ENCODE measurements at regions not wholly inside any gene's neighbourhood (a gene's known extent, or its start where the extent isn't known, plus 50 kb on each side); places are given as distances from the start of the nearest gene placed in this dataset.
"Not testable (repeated sequence)": the region's sequence is repeated elsewhere in the genome, so short reads cannot be mapped to it uniquely, and the experiment has no call there.

DNA sequence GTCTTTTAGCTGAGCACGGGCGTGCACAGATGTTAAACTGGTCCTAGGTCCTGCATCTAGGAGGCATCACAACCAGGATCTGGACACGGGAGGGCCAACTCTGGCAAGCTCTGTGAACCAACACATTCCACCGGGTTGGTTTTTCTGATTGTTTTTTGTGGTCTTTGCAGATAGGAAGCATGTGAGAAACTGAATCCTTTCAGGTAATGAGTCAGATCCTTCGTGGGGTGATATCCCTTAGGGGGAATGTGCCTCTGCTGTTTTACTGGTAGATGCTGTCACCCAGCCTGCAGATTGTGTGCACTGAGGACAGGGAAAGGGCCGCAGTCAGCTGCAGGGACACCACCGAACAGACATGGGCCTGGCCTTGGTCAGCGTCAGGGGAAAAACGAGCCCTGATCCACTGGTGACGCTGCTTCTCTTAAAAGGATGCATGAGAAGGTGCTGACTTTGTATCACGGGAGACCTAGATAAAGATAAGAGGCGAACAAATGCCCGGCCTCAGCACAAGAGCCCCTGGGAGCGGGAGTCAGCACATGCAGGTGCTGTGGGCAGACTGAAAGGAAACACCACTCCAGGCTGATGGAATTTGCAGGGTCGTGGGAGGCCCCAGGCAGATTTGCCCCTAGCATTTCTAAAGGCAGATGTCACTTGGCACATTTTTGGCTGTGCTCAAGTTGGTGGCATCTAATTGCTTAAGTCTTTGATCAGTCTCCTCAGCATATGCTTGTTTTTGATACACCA is 51.1 kb downstream of the DOP1B start:
- DNase-seq = no peak

DNA sequence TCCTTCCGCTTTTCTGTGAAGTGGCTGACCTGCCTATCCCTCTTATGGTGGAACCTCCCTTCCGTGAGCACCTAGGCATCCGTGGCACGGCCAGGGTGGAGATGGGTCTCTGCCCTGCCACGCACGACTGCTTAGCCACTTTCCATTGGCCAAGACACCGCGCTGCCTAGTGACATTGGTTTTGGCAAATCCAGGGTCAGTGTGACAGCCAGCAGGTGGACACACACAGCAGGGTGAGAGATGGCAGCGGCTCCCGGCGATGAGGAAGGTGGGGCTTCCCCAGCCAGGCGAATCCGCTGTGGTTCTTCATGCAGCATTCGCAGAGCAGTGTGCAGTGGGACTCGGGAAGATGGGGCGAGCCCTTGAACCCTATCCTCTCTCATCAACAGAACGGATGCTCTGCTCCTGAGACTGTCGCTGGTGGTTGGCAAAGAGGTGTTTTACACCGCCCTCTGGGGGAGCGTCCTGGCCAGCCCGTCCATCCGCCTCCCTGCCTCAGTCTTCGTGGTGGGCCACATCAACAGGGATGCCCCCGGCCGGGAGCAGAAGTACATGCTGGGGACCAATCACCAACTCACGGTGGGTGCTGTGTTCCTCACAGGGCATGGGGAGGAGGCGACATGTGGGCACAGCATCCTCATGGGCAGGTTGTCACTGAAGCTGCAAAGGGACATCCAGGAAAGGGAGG is 51.8 kb downstream of the DOP1B start:
- DNase-seq = peak; percentile 23 to 41

- peak in 1 of 2 experiments; percentile 72 for DNase-seq
These were observed 53.1 kb downstream of the DOP1B start for GRCh38 chr21:36209626-36210171.

GRCh38 chr21:36210779-36211659 is 54.4 kb downstream of the DOP1B start:
- DNase-seq = no peak

DNA sequence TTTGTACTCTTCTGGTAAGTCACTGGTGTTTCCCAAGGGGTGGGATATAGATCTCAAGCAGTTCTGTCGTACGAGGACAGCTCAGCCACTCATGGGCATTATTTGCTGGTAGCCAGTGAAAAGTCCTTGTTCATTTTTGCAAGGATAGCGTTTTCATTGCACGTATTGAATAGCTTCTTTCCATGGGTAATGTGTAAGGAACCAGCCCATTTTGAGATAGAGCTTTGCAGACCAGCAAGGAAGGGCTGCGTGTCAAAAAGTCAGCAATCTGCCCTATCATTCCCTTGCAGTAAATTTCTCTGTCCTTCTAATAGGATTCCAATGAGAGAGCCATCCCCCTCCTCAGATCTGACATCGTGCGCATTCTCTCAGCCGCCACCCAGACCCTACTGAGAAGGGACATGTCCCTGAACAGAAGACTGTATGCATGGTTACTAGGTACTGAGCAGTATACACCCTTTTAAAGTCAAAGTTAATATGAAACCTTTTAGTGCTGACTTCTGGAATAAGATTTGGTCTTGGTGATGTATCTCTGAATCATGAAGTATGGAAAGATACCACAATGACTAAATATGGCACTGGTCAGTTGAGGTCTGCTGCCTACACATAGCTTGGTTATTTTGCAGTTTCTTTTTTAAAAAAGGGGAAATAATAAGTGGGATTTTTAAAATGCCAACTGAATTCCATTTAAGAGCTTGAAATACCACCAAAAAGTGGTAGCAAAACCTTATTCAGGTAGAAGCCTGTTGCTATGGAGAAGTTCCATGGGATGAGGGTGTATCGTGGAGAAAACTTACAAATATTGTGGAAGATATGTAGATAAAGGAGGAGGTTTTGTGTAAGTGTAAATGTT is 55.3 kb downstream of the DOP1B start:
- DNase-seq = no peak

DNA sequence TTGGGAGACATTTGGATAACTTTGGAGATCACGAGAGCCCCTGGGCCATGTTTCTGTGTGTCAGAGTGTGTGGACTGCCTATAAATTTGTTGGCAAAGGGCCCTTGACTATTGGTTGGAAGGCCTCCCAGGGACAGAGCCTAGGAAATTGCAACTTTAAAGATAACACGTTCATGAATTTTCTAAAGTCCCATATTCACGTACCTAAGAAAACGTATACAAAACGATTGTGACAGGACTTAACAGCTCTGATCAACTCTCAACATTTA is 55.8 kb downstream of the DOP1B start:
- DNase-seq = no peak

GRCh38 chr21:36214561-36214960 is 57.9 kb downstream of the DOP1B start:
- no peak for DNase-seq

- DNase-seq = no peak
These were observed 61.1 kb downstream of the DOP1B start for GRCh38 chr21:36217743-36218142.

GRCh38 chr21:36218691-36219090 is 62.1 kb downstream of the DOP1B start:
- no peak for DNase-seq

- DNase-seq = no peak
These were observed 66.8 kb downstream of the DOP1B start for GRCh38 chr21:36223451-36223850.

DNA sequence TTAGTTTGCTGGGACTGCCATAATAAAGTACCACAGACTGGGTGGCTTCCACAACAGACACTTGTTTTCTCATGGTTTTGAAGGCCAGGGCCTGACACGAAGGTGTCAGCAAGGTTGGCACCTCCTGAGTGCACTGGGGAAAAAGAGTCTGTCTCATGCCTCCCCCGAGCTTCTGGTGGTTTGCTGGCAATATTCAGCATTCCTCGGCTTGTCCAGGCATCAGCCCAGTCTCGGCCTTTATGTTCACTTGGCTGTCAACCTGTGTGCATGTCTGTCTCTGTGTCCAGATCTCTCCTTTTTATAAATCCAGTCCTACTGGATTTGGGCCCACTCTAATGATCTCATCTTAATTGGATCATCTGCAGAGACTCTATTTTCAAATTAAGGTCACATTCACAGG is 72.6 kb downstream of the DOP1B start:
- no peak for DNase-seq

GRCh38 chr21:36231444-36231843 is 74.8 kb downstream of the DOP1B start:
- not testable (repeated sequence) for DNase-seq

DNA sequence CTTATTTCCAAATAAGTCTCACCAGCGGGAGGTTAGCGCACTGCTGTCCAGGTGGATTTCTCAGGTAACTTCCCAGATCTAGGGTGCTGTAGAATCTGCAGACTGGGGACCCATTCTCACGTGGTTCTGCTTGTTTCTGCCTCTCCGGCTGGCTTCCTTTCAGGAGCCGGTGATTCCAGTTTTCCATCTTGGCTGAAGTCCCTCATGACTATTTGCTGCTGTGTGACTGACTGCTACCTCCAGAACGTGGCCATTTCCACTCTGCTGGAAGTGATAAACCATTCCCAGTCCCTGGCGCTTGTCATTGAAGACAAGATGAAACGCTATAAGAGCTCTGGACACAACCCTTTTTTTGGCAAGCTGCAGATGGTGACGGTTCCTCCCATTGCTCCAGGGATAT is 76.0 kb downstream of the DOP1B start:
- peak in 1 of 2 experiments; percentile 21 for DNase-seq

- DNase-seq = no peak
These were observed 78.5 kb downstream of the DOP1B start for GRCh38 chr21:36235058-36235582.

DNA sequence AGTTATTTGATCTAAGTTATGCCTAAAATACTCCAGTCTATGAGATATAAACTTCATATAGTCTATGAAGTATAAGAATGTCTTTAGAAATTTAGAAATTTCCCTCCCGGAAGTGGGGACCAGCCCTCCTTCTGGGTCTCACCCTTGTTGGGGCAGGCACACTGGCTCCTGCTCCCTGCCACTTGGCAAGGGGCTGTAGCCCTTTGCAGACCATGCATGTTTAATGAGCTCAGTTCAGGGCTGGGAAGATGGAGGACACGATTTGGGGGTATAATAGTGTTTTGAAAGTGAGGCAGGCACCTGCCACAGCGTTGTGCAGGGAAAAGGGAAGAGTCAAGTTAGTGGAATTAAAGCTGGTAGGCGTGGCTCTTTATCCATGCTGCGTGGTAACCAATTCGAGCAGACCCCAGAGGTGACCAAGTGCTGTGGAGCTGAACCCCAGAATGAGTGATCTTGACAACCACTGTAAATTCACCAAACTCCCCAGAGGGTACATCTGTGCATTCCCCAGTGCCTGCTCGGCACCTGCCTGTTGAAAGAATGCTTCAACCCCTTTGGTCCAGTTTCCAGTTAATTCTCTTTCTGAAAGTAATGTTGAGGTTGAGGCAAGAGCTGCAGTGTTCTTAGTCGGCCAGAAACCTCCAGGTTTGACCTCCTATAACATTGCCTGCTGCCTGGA is 79.6 kb downstream of the DOP1B start:
- DNase-seq = no peak

- DNase-seq = no peak
These were observed 80.8 kb downstream of the DOP1B start for GRCh38 chr21:36237441-36237840.

- DNase-seq = no peak
These were observed 80.4 kb upstream of the MORC3 start for GRCh38 chr21:36239585-36239984.

DNA sequence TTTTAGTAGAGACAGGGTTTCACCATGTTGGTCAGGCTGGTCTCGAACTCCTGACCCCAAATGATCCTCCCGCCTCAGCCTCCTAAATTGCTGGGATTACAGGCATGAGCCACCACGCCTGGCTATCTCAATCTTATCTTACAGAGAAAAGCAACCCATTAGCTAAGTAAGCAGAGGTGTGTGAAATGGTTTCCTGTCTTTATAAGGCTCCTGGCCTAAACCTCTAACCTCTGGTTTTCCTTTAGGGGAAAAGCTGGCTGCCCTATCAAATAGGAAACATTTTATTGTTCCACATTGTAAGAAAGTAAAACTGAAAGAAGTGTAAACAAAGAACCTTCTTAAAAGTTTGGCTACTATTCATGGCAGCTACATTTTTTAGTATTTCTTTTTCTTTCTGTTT is 78.3 kb upstream of the MORC3 start:
- DNase-seq = no peak

- no peak for DNase-seq
These were observed 74.9 kb upstream of the MORC3 start for GRCh38 chr21:36245115-36245514.

- no peak for DNase-seq
These were observed 74.3 kb upstream of the MORC3 start for GRCh38 chr21:36245649-36246048.

- no peak for DNase-seq
These were observed 73.8 kb upstream of the MORC3 start for GRCh38 chr21:36246080-36246631.

All from cerebellar nuclear complex (tissue), 1 donor.